Thyroid gland (tissue), 4 donors: ENCODE measurements at regions not wholly inside any gene's neighbourhood (a gene's known extent, or its start where the extent isn't known, plus 50 kb on each side); places are given as distances from the start of the nearest gene placed in this dataset.
"Not testable (repeated sequence)": the region's sequence is repeated elsewhere in the genome, so short reads cannot be mapped to it uniquely, and the experiment has no call there.

Experiments
- POLR2A ChIP-seq, 2 donors: fragments of 450-650 bp; IDR thresholded peaks; one replicate each; pipeline ENCODE4 v1.6.1; 2017; ENCODE audit warnings: antibody characterized with exemption in 2 of 2, mild to moderate bottlenecking in 2 of 2, moderate library complexity in 1 of 2
- TF ChIP-seq, protein P1 (sequence below), 6 experiments: fragments of 200-600 bp in 3 of 6; fragments of 450-650 bp in 3 of 6; sonication (generic) in 3 of 6; IDR thresholded peaks; one replicate each; pipeline ENCODE4 v1.5.1; 2016 to 2019; ENCODE audit warnings: antibody characterized with exemption in 6 of 6, mild to moderate bottlenecking in 2 of 6, inconsistent platforms in 1 of 6, moderate library complexity in 1 of 6

DNA sequence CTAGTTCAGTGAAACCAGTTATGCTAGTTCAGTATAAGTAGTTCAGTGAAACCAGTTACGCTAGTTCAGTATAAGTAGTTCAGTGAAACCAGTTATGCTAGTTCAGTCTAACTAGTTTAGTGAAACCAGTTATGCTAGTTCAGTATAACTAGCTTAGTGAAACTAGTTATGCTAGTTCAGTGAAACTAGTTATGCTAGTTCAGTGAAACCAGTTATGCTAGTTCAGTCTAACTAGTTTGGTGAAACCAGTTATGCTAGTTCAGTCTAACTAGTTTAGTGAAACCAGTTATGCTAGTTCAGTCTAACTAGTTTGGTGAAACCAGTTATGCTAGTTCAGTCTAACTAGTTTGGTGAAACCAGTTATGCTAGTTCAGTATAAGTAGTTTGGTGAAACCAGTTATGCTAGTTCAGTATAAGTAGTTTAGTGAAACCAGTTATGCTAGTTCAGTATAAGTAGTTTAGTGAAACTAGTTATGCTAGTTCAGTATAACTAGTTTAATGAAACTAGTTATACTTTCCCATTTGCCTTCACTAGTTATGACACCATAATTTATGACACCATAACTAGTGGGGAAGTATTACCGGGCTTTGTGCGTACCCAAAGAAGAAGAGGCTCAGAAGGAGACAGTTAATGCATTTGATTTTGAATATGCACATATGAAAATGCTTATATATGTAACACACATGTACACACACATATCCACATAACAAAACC, 662.5 kb downstream of the QKI start:
- TF ChIP-seq, protein P1, sequence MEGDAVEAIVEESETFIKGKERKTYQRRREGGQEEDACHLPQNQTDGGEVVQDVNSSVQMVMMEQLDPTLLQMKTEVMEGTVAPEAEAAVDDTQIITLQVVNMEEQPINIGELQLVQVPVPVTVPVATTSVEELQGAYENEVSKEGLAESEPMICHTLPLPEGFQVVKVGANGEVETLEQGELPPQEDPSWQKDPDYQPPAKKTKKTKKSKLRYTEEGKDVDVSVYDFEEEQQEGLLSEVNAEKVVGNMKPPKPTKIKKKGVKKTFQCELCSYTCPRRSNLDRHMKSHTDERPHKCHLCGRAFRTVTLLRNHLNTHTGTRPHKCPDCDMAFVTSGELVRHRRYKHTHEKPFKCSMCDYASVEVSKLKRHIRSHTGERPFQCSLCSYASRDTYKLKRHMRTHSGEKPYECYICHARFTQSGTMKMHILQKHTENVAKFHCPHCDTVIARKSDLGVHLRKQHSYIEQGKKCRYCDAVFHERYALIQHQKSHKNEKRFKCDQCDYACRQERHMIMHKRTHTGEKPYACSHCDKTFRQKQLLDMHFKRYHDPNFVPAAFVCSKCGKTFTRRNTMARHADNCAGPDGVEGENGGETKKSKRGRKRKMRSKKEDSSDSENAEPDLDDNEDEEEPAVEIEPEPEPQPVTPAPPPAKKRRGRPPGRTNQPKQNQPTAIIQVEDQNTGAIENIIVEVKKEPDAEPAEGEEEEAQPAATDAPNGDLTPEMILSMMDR (IDR thresholded peaks at IDR 0.05) = not testable (repeated sequence)
- not testable (repeated sequence) for TF ChIP-seq POLR2A (IDR thresholded peaks at IDR 0.05)
